Activated CD8-positive, alpha-beta memory T cell treated with anti-CD3 and anti-CD28 coated beads for 36 hours (primary cell): ENCODE measurements at regions not wholly inside any gene's neighbourhood (a gene's known extent, or its start where the extent isn't known, plus 50 kb on each side); places are given as distances from the start of the nearest gene placed in this dataset.

Experiments used
- CTCF ChIA-PET: fragments of 350-600 bp; sonication (Branson Sonifier 250); formaldehyde crosslinking; loops from one replicate; lab custom pipeline; 2021; ENCODE audit warnings: antibody characterized with exemption; lab: Charles Lee
- POLR2A ChIA-PET: fragments of 350-600 bp; sonication (Branson Sonifier 250); formaldehyde crosslinking; loops from one replicate; lab custom pipeline; 2021; ENCODE audit warnings: antibody characterized with exemption; lab: Charles Lee

GRCh38 chrX:122667667-122668066 lies 516.4 kb upstream of the GRIA3 start:
- CTCF ChIA-PET, result no interaction called here
- POLR2A ChIA-PET, result no interaction called here

- ChIA-PET POLR2A (no interaction called here), CTCF (no interaction called here)
Measured at GRCh38 chrX:122703762-122704161, 480.3 kb upstream of the GRIA3 start.

GRCh38 chrX:122739770-122740169 lies 444.3 kb upstream of the GRIA3 start:
- CTCF ChIA-PET, result no interaction called here
- POLR2A ChIA-PET, result no interaction called here

- CTCF ChIA-PET, result no interaction called here
- POLR2A ChIA-PET, result no interaction called here
Measured at GRCh38 chrX:122770581-122770980, 413.5 kb upstream of the GRIA3 start.

- POLR2A ChIA-PET, result no interaction called here
- CTCF ChIA-PET, result no interaction called here
Measured at GRCh38 chrX:122771933-122772332, 412.1 kb upstream of the GRIA3 start.

GRCh38 chrX:122777766-122778165 lies 406.3 kb upstream of the GRIA3 start:
- POLR2A ChIA-PET, result no interaction called here
- CTCF ChIA-PET, result no interaction called here

GRCh38 chrX:122783918-122784317 lies 400.2 kb upstream of the GRIA3 start:
- CTCF ChIA-PET, result no interaction called here
- POLR2A ChIA-PET, result no interaction called here

GRCh38 chrX:122787231-122787630 lies 396.8 kb upstream of the GRIA3 start:
- POLR2A ChIA-PET, result no interaction called here
- CTCF ChIA-PET, result no interaction called here

- POLR2A ChIA-PET, result no interaction called here
- CTCF ChIA-PET, result no interaction called here
Measured at GRCh38 chrX:122788216-122788615, 395.9 kb upstream of the GRIA3 start.

GRCh38 chrX:122790376-122791095 lies 393.5 kb upstream of the GRIA3 start:
- POLR2A ChIA-PET, result no interaction called here

GRCh38 chrX:122813876-122814275 lies 370.2 kb upstream of the GRIA3 start:
- ChIA-PET POLR2A (no interaction called here), CTCF (no interaction called here)

More at GRCh38 chrX:122790376-122791095, 393.5 kb upstream of the GRIA3 start:
- CTCF ChIA-PET, result no interaction called here

GRCh38 chrX:122816288-122816687 lies 367.8 kb upstream of the GRIA3 start:
- POLR2A ChIA-PET, result interaction anchor here (0.6 kb wide), 1 partner anchor 9 kb away, joined by 7 read pairs; no protein-coding TSS in a partner anchor
- CTCF ChIA-PET, result no interaction called here

GRCh38 chrX:122817321-122817955 lies 366.6 kb upstream of the GRIA3 start:
- ChIA-PET CTCF (no interaction called here), POLR2A (no interaction called here)

- ChIA-PET CTCF (no interaction called here), POLR2A (no interaction called here)
Measured at GRCh38 chrX:122818068-122818467, 366.0 kb upstream of the GRIA3 start.

- CTCF ChIA-PET, result no interaction called here
- POLR2A ChIA-PET, result no interaction called here
Measured at GRCh38 chrX:122833230-122833629, 350.8 kb upstream of the GRIA3 start.

GRCh38 chrX:122835886-122836285 lies 348.2 kb upstream of the GRIA3 start:
- ChIA-PET CTCF (no interaction called here), POLR2A (no interaction called here)

- POLR2A ChIA-PET, result no interaction called here
- CTCF ChIA-PET, result no interaction called here
Measured at GRCh38 chrX:122850326-122850725, 333.8 kb upstream of the GRIA3 start.

GRCh38 chrX:122856205-122856604 lies 327.9 kb upstream of the GRIA3 start:
- CTCF ChIA-PET, result no interaction called here
- POLR2A ChIA-PET, result no interaction called here

GRCh38 chrX:122857734-122858133 lies 326.3 kb upstream of the GRIA3 start:
- POLR2A ChIA-PET, result no interaction called here
- CTCF ChIA-PET, result no interaction called here

GRCh38 chrX:122863067-122863466 lies 321.0 kb upstream of the GRIA3 start:
- POLR2A ChIA-PET, result no interaction called here
- CTCF ChIA-PET, result no interaction called here

- POLR2A ChIA-PET, result no interaction called here
Measured at GRCh38 chrX:122866532-122866931, 317.5 kb upstream of the GRIA3 start.

More at GRCh38 chrX:122866532-122866931, 317.5 kb upstream of the GRIA3 start:
- CTCF ChIA-PET, result no interaction called here
